ENCODE measurements at regions not wholly inside any gene's neighbourhood (a gene's known extent, or its start where the extent isn't known, plus 50 kb on each side); places are given as distances from the start of the nearest gene placed in this dataset.

DNA sequence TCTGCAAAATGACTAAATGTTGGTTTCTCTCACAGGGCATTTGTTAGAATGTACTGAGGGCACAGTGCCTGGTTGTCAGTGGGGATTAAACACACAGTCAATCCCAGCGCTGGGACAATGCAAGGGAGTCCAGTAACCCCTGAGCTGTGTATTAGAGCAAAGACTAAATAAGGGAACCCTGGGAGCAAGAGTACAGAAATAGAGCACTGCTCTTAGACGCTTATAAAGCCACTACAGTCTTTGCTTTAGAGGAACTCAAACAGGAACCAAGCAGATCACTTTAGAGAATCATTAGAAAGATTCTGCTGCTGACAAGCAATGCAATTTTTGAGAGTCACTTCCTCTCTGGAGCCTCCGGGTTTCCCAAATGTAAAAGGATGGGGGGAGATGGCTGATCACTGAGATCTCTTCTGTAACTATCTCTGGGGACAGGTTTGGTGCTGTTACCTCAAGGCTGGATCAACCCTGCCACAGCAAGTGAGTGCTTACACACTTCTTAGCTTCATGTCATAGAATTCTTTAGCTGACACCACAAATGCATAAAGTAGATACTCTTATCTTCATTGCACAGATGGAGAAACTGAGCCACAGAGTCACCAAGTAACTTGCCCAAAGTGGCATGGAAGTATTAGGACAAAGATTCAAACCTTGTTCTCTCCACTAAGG lies 137.8 kb upstream of the CPEB2 start:
- CTCF ChIA-PET: no interaction called here
- WGBS (ENCODE audit: low lambda C conversion rate): 57% methylated on average over 3 of the region's 3 CpGs
- no peaks in the 10 kb centered on the region for H3K4me1 ChIP-seq (ENCODE audit: control insufficient read depth in 1 of 2, insufficient read depth in 2 of 2, low read depth in 1 of 2, low read length in 1 of 2)

GRCh38 chr4:14865031-14865366 lies 137.3 kb upstream of the CPEB2 start:
- TF ChIP-seq ELF1 (IDR thresholded peaks at IDR 0.05): no peak
- no peak for TF ChIP-seq PBX3 (IDR thresholded peaks at IDR 0.05)
- no peak for TF ChIP-seq JUND (IDR thresholded peaks at IDR 0.05)
- no peak for TF ChIP-seq NRF1 (IDR thresholded peaks at IDR 0.05; ENCODE audit: low read depth, low read length)
- TF ChIP-seq MXI1 (IDR thresholded peaks at IDR 0.05; ENCODE audit: low read depth, low read length): no peak
- TF ChIP-seq ZBTB33 (IDR thresholded peaks at IDR 0.05; ENCODE audit: borderline replicate concordance, low read depth): no peak
- TF ChIP-seq SIN3A (IDR thresholded peaks at IDR 0.05; ENCODE audit: borderline replicate concordance, low read depth, low read length): no peak
- no peak for TF ChIP-seq CHD2 (IDR thresholded peaks at IDR 0.05; ENCODE audit: low read length, partially characterized antibody)
- TF ChIP-seq, protein P1, sequence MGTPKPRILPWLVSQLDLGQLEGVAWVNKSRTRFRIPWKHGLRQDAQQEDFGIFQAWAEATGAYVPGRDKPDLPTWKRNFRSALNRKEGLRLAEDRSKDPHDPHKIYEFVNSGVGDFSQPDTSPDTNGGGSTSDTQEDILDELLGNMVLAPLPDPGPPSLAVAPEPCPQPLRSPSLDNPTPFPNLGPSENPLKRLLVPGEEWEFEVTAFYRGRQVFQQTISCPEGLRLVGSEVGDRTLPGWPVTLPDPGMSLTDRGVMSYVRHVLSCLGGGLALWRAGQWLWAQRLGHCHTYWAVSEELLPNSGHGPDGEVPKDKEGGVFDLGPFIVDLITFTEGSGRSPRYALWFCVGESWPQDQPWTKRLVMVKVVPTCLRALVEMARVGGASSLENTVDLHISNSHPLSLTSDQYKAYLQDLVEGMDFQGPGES (IDR thresholded peaks at IDR 0.05; ENCODE audit: low read depth, low read length): no peak
- no peak for TF ChIP-seq MEF2A (IDR thresholded peaks at IDR 0.05; ENCODE audit: borderline replicate concordance, low read depth)
- no peak overlapping the region for H3K27ac ChIP-seq (ENCODE audit: low read depth in 2 of 2, low read length in 1 of 2)
- H3K9me2 ChIP-seq: no peaks in the 10 kb centered on the region
- H3K4me2 ChIP-seq: no peak overlapping the region
- no peaks in the 10 kb centered on the region for H3K4me1 ChIP-seq (ENCODE audit: control insufficient read depth in 1 of 2, insufficient read depth in 2 of 2, low read depth in 1 of 2, low read length in 1 of 2)
- no peaks in the 10 kb centered on the region for H3K9me3 ChIP-seq
- H4K20me1 ChIP-seq (ENCODE audit: insufficient read depth): no peaks in the 10 kb centered on the region
- H3K9ac ChIP-seq: no peak overlapping the region
- ChIA-PET POLR2A (no interaction called here), CTCF (no interaction called here)
- no peak overlapping the region for H2AFZ ChIP-seq (ENCODE audit: low read depth)
- H3K79me2 ChIP-seq (ENCODE audit: insufficient read depth): no peaks in the 10 kb centered on the region
- no peaks in the 10 kb centered on the region for H3K27me3 ChIP-seq (ENCODE audit: insufficient read depth)
- H3K36me3 ChIP-seq (replicated peaks in 1 of 2; ENCODE audit: control insufficient read depth in 1 of 2, insufficient read depth in 2 of 2, low read length in 1 of 2): no peaks in the 10 kb centered on the region
- H3K4me3 ChIP-seq (ENCODE audit: low read depth in 2 of 2, low read length in 1 of 2): no peak overlapping the region
- no peaks in the 10 kb centered on the region for H3F3A ChIP-seq (replicated peaks; ENCODE audit: insufficient read depth)
- 71% methylated on average over 5 of the region's 5 CpGs for WGBS (ENCODE audit: low lambda C conversion rate)
- DNase-seq: no peak

More for the DNA sequence above, 137.8 kb upstream of the CPEB2 start:
- Histone ChIP-seq H3K9me2 (no peaks in the 10 kb centered on the region), H3K27me3 (ENCODE audit: insufficient read depth) (no peaks in the 10 kb centered on the region), H3K4me3 (ENCODE audit: low read depth in 2 of 2, low read length in 1 of 2) (no peak overlapping the region), H4K20me1 (ENCODE audit: insufficient read depth) (no peaks in the 10 kb centered on the region), H3K4me2 (no peak overlapping the region), H2AFZ (ENCODE audit: low read depth) (0 out of 2 replicates have a peak overlapping the region, but pooled peaks have one; percentile 22), H3K27ac (ENCODE audit: low read depth in 2 of 2, low read length in 1 of 2) (no peak overlapping the region), H3K36me3 (replicated peaks in 1 of 2; ENCODE audit: control insufficient read depth in 1 of 2, insufficient read depth in 2 of 2, low read length in 1 of 2) (no peaks in the 10 kb centered on the region), H3K9ac (no peak overlapping the region), H3K9me3 (no peaks in the 10 kb centered on the region), H3K79me2 (ENCODE audit: insufficient read depth) (no peaks in the 10 kb centered on the region), H3F3A (replicated peaks; ENCODE audit: insufficient read depth) (no peaks in the 10 kb centered on the region)
- POLR2A ChIA-PET: interaction anchor here (0.6 kb wide), 1 partner anchor 31 kb away, joined by 3 read pairs; no protein-coding TSS in a partner anchor
- no peak for TF ChIP-seq MAX (IDR thresholded peaks at IDR 0.05; ENCODE audit: low read depth)
- no peak for TF ChIP-seq RFX5 (IDR thresholded peaks at IDR 0.05; ENCODE audit: low read length)
- TF ChIP-seq SMC3 (IDR thresholded peaks at IDR 0.05; ENCODE audit: low read depth, low read length): no peak
- no peak for DNase-seq

Data from SK-N-SH (cell line).